ENCODE measurements at regions not wholly inside any gene's neighbourhood (a gene's known extent, or its start where the extent isn't known, plus 50 kb on each side); places are given as distances from the start of the nearest gene placed in this dataset.

GRCh38 chr6:1500913-1501312 lies 108.8 kb upstream of the FOXC1 start:
- Histone ChIP-seq H3K36me3 (ENCODE audit: insufficient read depth, low read length) (no peaks in the 10 kb centered on the region), H3K4me1 (ENCODE audit: insufficient read depth, low read length) (no peaks in the 10 kb centered on the region), H3K79me2 (ENCODE audit: insufficient read depth, low read length) (no peaks in the 10 kb centered on the region), H3K27ac (ENCODE audit: low read depth, low read length) (no peak overlapping the region), H3K4me2 (ENCODE audit: low read length) (no peak overlapping the region), H3K4me3 (ENCODE audit: insufficient read depth, low read depth, low read length) (no peak overlapping the region), H3K27me3 (ENCODE audit: insufficient read depth, low read length) (peaks cover 10% of the 10 kb centered on the region), H2AFZ (ENCODE audit: low read depth, low read length) (no peak overlapping the region), H4K20me1 (ENCODE audit: insufficient read depth, low read length) (no peaks in the 10 kb centered on the region), H3K9me3 (ENCODE audit: insufficient read depth, low read depth, low read length) (no peaks in the 10 kb centered on the region), H3K9ac (ENCODE audit: low read length) (no peak overlapping the region)
- Mint-ChIP-seq H3K4me1 (ENCODE audit: low read depth, unreplicated experiment) (no peaks in the 10 kb centered on the region), H3K9me3 (ENCODE audit: unreplicated experiment) (peaks cover 5% of the 10 kb centered on the region), H3K4me3 (ENCODE audit: unreplicated experiment) (no peak overlapping the region), H3K36me3 (ENCODE audit: low read depth, unreplicated experiment) (no peaks in the 10 kb centered on the region), H3K27ac (ENCODE audit: unreplicated experiment) (no peak overlapping the region), H3K27me3 (ENCODE audit: low read depth, unreplicated experiment) (peaks cover 20% of the 10 kb centered on the region)
- DNase-seq (ENCODE audit: low read depth) (no peak), FAIRE-seq (no peak)
- TF ChIP-seq EZH2 (IDR thresholded peaks at IDR 0.05; ENCODE audit: insufficient read depth, low read length), result no peak

DNA sequence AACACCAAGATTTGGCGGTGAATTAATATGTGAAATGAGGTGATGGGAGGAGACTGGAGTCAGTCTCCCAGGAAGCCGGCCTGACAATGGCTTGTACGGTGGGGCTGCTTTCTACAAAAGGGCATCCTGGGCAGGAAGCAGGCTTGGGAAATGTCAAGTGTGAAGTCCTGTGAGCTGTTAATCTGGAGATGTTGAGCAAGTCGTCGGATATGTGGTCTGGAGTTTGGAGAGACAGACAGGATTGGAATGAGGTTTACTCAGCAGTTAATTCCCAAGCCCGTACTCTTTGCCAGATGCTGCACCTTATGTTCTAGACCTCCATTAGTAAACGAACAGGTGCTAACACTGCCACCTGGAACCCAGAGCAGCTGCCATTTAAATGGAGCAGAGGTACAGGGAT lies 107.7 kb upstream of the FOXC1 start:
- no peak for TF ChIP-seq CTCF (IDR thresholded peaks at IDR 0.05; ENCODE audit: insufficient read depth, low read depth, low read length)
- TF ChIP-seq EZH2 (IDR thresholded peaks at IDR 0.05; ENCODE audit: insufficient read depth, low read length), result no peak
- Histone ChIP-seq H4K20me1 (ENCODE audit: insufficient read depth, low read length) (no peaks in the 10 kb centered on the region), H3K27ac (ENCODE audit: low read depth, low read length) (no peak overlapping the region), H3K36me3 (ENCODE audit: insufficient read depth, low read length) (no peaks in the 10 kb centered on the region), H3K4me3 (ENCODE audit: insufficient read depth, low read depth, low read length) (no peak overlapping the region), H3K4me1 (ENCODE audit: insufficient read depth, low read length) (no peaks in the 10 kb centered on the region), H3K9me3 (ENCODE audit: insufficient read depth, low read depth, low read length) (no peaks in the 10 kb centered on the region), H3K79me2 (ENCODE audit: insufficient read depth, low read length) (no peaks in the 10 kb centered on the region), H3K27me3 (ENCODE audit: insufficient read depth, low read length) (peaks cover 10% of the 10 kb centered on the region), H2AFZ (ENCODE audit: low read depth, low read length) (no peak overlapping the region), H3K4me2 (ENCODE audit: low read length) (no peak overlapping the region), H3K9ac (ENCODE audit: low read length) (no peak overlapping the region)
- no peak overlapping the region for H3K4me3 Mint-ChIP-seq (ENCODE audit: unreplicated experiment)
- peaks cover 24% of the 10 kb centered on the region for H3K27me3 Mint-ChIP-seq (ENCODE audit: low read depth, unreplicated experiment)
- DNase-seq (ENCODE audit: low read depth) (no peak), FAIRE-seq (no peak)
- no peaks in the 10 kb centered on the region for H3K36me3 Mint-ChIP-seq (ENCODE audit: low read depth, unreplicated experiment)
- H3K27ac Mint-ChIP-seq (ENCODE audit: unreplicated experiment), result no peak overlapping the region
- no peaks in the 10 kb centered on the region for H3K4me1 Mint-ChIP-seq (ENCODE audit: low read depth, unreplicated experiment)
- H3K9me3 Mint-ChIP-seq (ENCODE audit: unreplicated experiment), result no peaks in the 10 kb centered on the region

DNA sequence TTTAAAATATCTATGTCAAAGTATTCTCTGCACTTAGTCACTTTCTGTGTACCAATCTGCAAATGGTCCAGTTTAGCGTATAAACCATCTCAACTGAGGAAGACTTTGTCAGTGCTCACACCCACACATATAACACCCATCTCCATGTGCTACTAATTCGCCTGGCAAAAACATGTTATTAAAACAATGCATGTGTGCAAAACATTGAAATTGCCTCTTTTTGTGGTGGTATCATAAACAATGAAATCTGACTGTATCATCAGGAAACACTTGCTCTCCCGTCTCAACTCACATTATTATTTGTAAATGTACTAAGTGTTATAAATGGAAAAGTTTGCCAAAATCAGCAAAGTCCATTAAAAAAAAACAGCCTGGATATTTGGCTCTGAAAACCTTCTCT lies 105.9 kb upstream of the FOXC1 start:
- H4K20me1 ChIP-seq (ENCODE audit: insufficient read depth, low read length), result no peaks in the 10 kb centered on the region
- Mint-ChIP-seq H3K4me1 (ENCODE audit: low read depth, unreplicated experiment) (no peaks in the 10 kb centered on the region), H3K4me3 (ENCODE audit: unreplicated experiment) (no peak overlapping the region), H3K27me3 (ENCODE audit: low read depth, unreplicated experiment) (peaks cover 24% of the 10 kb centered on the region), H3K27ac (ENCODE audit: unreplicated experiment) (no peak overlapping the region), H3K36me3 (ENCODE audit: low read depth, unreplicated experiment) (no peaks in the 10 kb centered on the region), H3K9me3 (ENCODE audit: unreplicated experiment) (no peaks in the 10 kb centered on the region)
- no peaks in the 10 kb centered on the region for H3K36me3 ChIP-seq (ENCODE audit: insufficient read depth, low read length)
- peaks cover 10% of the 10 kb centered on the region for H3K27me3 ChIP-seq (ENCODE audit: insufficient read depth, low read length)
- no peak overlapping the region for H3K4me3 ChIP-seq (ENCODE audit: insufficient read depth, low read depth, low read length)
- no peak overlapping the region for H3K4me2 ChIP-seq (ENCODE audit: low read length)
- no peaks in the 10 kb centered on the region for H3K4me1 ChIP-seq (ENCODE audit: insufficient read depth, low read length)
- no peaks in the 10 kb centered on the region for H3K9me3 ChIP-seq (ENCODE audit: insufficient read depth, low read depth, low read length)
- no peak overlapping the region for H2AFZ ChIP-seq (ENCODE audit: low read depth, low read length)
- TF ChIP-seq CTCF (IDR thresholded peaks at IDR 0.05; ENCODE audit: insufficient read depth, low read depth, low read length) (no peak), EZH2 (IDR thresholded peaks at IDR 0.05; ENCODE audit: insufficient read depth, low read length) (no peak)
- H3K79me2 ChIP-seq (ENCODE audit: insufficient read depth, low read length), result no peaks in the 10 kb centered on the region
- H3K9ac ChIP-seq (ENCODE audit: low read length), result no peak overlapping the region
- FAIRE-seq, result no peak
- H3K27ac ChIP-seq (ENCODE audit: low read depth, low read length), result no peak overlapping the region
- DNase-seq (ENCODE audit: low read depth), result no peak

Measured in astrocyte (in vitro differentiated cells and primary cell).